AG20443 (cell line): ENCODE measurements at regions not wholly inside any gene's neighbourhood (a gene's known extent, or its start where the extent isn't known, plus 50 kb on each side); places are given as distances from the start of the nearest gene placed in this dataset.
"Not testable (repeated sequence)": the region's sequence is repeated elsewhere in the genome, so short reads cannot be mapped to it uniquely, and the experiment has no call there.

ENCODE experiments used
- DNase-seq: peaks from one replicate; pipeline ENCODE4 v3.0.0; 2012; ENCODE audit warnings: low spot score, mixed read lengths

DNA sequence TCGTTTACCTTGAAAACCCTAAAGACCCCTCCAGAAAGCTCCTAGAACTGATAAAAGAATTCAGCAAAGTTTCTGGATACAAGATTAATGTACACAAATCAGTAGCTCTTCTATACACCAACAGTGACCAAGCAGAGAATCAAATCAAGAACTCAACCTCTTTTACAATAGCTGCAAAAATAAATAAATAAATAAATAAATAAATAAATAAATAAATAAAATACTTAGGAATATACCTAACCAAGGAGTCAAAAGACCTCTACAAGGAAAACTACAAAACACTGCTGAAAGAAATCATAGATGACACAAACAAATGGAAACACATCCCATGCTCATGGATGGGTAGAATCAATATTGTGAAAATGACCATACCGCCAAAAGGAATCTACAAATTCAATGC is 186.8 kb upstream of the EOLA2 start:
- DNase-seq: not testable (repeated sequence)

DNA sequence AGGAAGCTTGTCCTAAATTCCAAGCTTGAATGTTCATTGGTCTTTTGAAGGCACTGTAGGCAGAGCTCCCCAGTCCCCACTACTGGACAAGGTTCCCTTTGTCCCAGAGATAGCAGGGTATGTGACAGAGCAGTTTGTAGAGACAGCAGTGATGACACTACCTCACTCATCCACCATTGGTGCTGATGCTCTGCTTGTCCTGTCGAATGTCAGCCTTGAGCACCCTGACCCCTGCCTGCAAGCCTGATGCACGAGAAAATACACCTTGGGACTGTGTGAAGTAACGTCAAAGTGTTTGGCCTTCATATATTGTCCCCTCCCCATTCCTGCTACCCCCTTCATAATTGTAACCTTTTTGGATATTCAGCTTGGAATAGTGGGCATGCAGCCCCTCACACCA is 188.9 kb upstream of the EOLA2 start:
- no peak for DNase-seq

- DNase-seq: no peak
Measured at GRCh38 chrX:150143721-150144440, 205.6 kb upstream of the EOLA2 start.

DNA sequence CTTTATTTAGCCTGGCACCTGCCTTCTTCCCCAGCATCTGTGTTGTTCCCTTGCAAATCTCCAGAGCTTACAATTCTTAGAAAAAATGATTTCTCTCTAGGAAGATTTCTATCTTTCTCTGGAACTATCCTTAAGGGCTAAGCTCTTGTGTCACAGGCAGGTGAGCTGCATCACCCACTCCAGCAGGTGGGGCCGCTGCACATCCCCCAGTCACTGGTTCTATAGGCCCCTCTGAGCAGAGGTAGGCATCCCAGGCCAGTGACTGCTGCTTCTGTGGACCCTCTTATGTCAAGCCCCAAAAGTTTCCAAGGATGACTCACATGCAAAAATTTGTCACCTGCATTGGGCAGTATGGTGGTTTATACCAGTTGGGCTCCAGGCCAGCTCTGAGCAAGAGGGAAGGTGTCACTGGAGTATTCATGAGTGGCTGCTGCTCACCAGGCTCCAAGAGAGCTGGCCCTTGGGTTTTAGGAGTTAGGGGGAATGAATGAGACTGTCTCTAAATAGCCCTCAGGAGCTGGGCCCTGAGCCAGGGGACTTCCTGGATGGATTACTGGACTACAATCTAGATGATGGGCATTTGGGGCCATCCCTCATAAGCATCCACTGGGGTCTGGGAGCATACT is 208.1 kb upstream of the EOLA2 start:
- no peak for DNase-seq

GRCh38 chrX:150148749-150149672 is 210.7 kb upstream of the EOLA2 start:
- DNase-seq: no peak

GRCh38 chrX:150150076-150150779 is 211.9 kb upstream of the EOLA2 start:
- DNase-seq: no peak

- no peak for DNase-seq
Measured at GRCh38 chrX:150150780-150151125, 212.4 kb upstream of the MAMLD1 start.

DNA sequence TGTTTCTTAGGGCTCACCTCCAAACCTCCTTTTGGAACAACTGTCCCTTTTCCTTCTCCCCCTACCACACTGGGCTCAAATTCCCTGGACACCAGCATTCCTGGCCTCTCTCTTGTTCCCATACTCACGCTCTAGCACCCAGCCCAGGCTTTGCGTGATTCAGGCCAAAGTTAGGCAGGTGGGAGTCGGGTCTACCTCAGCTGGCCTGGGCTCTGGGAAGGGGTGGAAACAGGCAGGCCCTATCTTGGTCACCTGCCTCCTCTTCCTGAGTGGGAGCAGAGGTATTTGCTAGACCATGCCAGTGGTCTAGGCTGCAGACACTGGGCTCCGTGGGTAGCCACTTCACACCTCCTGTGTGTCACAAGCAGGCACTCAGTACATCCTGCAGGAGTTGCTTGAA is 211.1 kb upstream of the MAMLD1 start:
- DNase-seq: no peak

DNA sequence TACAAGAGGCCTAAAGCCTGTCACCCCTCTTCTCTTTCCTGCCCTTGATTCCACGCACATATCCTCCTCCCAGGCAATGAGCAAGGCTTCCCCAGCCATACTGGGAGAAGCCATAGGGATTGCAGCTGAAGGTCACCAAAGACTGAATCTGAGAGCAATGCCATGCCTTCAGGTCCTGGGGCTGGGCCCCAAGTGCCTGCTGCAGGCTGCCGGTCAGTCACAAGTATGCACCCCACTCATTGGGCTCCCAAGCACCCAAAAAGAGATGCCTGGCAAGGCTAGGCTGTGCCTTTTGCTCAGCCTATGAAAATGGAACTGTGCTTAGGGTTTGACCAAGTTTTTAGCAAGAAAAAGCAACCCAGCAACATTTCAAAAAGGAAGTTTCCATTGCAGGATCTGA is 210.6 kb upstream of the MAMLD1 start:
- no peak for DNase-seq

DNA sequence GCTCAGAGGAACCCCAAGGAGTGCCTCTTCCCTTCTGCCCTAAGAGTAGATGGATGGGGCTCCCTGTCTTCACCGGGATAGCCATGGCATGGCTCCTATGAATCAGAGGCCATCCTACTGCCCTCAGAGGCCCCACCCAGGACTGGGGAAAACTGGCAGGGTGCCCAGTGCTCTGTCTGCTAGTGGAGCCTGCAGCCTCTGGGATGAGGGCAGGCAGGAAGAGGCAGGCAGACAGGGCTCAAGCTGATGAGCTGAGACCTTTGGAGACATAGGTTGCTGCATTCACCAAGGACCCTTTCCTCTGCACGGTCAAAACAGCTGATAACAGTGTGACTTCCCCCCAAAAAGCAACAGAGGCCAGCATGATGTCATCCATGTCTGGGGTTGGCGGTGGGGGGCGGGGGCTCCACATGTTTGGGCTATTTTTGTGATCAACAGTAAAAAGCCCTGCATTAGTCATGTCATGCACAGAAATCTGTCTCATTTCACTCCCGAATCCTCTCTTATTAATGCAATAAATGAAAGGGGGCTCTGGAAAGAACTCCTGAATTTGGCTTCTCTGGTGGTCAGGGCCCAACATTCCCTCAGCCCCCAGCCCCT is 207.6 kb upstream of the MAMLD1 start:
- DNase-seq: peak; percentile 71

GRCh38 chrX:150156615-150157014 is 206.5 kb upstream of the MAMLD1 start:
- DNase-seq: no peak

- no peak for DNase-seq
Measured at GRCh38 chrX:150157291-150157690, 205.8 kb upstream of the MAMLD1 start.

- DNase-seq: no peak
Measured at GRCh38 chrX:150158554-150159332, 204.4 kb upstream of the MAMLD1 start.

DNA sequence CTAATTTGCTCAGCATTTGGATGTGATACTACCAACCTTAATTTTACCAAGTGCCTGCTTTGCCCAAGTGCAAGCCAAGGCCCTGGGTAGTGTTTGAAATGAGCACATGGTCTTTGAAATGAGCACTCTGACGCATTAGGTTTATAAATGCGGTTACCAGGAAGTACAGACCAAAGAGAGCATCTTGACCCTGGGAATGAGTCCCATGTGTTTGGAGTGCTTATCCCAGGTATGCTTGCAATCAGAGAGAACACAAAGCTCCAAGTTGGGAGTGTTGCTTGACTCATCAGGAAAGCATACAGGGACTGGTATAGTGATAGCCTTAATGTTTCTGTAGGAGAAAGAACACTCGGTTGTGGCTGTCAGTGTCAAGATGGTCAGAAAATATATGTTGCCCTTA is 203.6 kb upstream of the MAMLD1 start:
- DNase-seq: no peak

DNA sequence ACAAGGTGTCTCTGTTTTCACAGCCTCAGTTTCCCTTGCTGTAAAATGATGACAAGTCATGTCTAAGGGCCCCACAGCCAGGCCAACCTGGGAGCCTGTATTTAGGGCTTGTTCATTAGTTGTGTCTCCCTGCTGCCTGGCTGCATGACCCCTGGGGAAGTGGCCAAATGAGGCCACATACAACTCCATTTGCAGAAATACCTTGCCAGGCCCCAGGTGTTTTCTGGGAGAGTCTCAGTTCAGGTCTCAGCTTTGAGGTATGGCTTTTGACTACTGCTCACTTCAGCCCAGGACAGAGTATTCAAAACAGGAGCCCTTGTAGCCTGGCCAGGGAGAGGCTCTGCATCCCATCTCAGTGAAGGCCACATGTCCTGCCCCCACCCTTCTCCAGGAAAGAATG is 202.5 kb upstream of the MAMLD1 start:
- no peak for DNase-seq

DNA sequence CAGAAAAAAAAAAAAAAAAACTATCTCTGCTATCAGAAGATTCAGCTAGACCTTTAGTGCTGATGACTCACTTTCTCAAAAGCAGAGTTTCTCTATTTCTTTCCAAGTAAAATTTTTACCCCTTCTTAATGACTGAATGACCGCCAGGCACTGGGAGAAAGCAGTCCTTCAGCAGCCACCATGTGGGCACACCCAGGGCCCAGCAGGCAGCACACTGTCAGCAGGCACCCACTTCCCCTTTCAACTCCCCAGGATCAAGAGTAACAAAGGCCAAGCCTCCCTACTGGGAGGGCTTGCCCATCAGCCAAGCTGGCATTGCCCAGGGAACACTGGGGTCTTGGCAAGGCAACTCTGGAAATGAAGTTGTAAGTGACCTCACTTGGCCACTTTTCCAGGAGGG is 201.9 kb upstream of the MAMLD1 start:
- peak; percentile 22 for DNase-seq

GRCh38 chrX:150162141-150162540 is 201.0 kb upstream of the MAMLD1 start:
- DNase-seq: no peak

GRCh38 chrX:150163221-150163930 is 199.7 kb upstream of the MAMLD1 start:
- DNase-seq: peak; percentile 17

- DNase-seq: no peak
Measured at GRCh38 chrX:150163956-150164726, 199.0 kb upstream of the MAMLD1 start.
